ENCODE measurements at regions not wholly inside any gene's neighbourhood (a gene's known extent, or its start where the extent isn't known, plus 50 kb on each side); places are given as distances from the start of the nearest gene placed in this dataset.

DNA sequence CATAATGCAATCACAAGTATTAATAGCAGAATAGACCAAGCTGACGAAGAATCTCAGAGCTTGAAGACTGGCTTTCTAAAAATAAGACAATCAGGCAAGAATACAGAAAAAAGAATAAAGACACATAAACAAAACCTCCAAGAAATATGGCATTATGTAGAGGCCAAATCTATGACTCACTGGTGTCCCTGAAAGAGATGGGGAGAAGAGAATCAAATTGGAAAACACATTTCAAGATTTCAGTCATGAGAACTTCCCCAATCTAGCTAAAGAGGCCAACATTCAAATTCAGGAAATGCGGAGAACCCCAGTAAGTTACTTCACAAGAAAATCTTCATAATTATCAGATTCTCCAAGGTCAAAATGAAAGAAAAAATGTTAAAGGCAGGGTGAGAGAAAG is 69.0 kb upstream of the PDE7B start:
- Histone ChIP-seq H3K79me2 (ENCODE audit: low read length) (no peaks in the 10 kb centered on the region), H3F3A (ENCODE audit: low read length, unreplicated experiment) (no peaks in the 10 kb centered on the region), H3K27ac (ENCODE audit: low read length) (no peak overlapping the region), H4K20me1 (ENCODE audit: low read length) (no peaks in the 10 kb centered on the region), H3K4me3 (ENCODE audit: low read length) (no peak overlapping the region), H3K9me3 (ENCODE audit: low read length) (no peaks in the 10 kb centered on the region), H3K4me1 (ENCODE audit: insufficient read depth, low read length) (no peaks in the 10 kb centered on the region), H3K27me3 (ENCODE audit: low read length) (no peaks in the 10 kb centered on the region), H3K9me2 (replicated peaks; ENCODE audit: low read length) (no peaks in the 10 kb centered on the region), H2AFZ (ENCODE audit: low read length) (no peak overlapping the region), H3K9ac (ENCODE audit: low read length) (no peak overlapping the region), H3K36me3 (ENCODE audit: low read depth, low read length) (no peaks in the 10 kb centered on the region), H3K4me2 (ENCODE audit: low read length) (no peak overlapping the region)
- CTCF ChIA-PET = no interaction called here
- TF ChIP-seq, protein P1, sequence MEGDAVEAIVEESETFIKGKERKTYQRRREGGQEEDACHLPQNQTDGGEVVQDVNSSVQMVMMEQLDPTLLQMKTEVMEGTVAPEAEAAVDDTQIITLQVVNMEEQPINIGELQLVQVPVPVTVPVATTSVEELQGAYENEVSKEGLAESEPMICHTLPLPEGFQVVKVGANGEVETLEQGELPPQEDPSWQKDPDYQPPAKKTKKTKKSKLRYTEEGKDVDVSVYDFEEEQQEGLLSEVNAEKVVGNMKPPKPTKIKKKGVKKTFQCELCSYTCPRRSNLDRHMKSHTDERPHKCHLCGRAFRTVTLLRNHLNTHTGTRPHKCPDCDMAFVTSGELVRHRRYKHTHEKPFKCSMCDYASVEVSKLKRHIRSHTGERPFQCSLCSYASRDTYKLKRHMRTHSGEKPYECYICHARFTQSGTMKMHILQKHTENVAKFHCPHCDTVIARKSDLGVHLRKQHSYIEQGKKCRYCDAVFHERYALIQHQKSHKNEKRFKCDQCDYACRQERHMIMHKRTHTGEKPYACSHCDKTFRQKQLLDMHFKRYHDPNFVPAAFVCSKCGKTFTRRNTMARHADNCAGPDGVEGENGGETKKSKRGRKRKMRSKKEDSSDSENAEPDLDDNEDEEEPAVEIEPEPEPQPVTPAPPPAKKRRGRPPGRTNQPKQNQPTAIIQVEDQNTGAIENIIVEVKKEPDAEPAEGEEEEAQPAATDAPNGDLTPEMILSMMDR (conservative IDR thresholded peaks at IDR 0.05; ENCODE audit: low read depth, low read length) = no peak
- no peak for TF ChIP-seq EZH2 (IDR thresholded peaks at IDR 0.05; ENCODE audit: low read length, unreplicated experiment)
- TF ChIP-seq EZH2phosphoT487 (IDR thresholded peaks at IDR 0.05; ENCODE audit: borderline replicate concordance, low read length) = no peak
- DNase-seq (no peak), ATAC-seq (no peak)
- no TSS peak for BruUV-seq (replicated peaks)
- POLR2A ChIA-PET (ENCODE audit: unreplicated experiment) = no interaction called here
- intact Hi-C loops (cut with micrococcal nuclease) = no loop called here

DNA sequence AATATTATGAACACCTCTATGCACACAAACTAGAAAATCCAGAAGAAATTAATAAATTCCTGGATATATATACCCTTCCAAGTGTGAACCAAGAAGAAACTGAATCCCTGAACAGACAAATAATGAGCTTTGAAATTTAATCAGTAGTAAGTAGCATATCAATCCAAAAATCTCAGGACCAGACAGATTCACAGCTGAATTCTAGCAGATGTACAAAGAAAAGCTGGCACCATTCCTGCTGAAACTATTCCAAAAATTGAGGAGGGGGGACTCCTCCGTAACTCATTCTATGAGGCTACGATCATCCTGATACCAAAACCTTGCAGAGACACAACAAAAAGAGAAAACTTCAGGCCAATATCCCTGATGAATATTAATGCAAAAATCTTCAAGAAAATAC is 67.0 kb upstream of the PDE7B start:
- ChIA-PET POLR2A (ENCODE audit: unreplicated experiment) (no interaction called here), CTCF (no interaction called here)
- Histone ChIP-seq H3K9ac (ENCODE audit: low read length) (no peak overlapping the region), H3K9me3 (ENCODE audit: low read length) (no peaks in the 10 kb centered on the region), H3K9me2 (replicated peaks; ENCODE audit: low read length) (no peaks in the 10 kb centered on the region), H3K36me3 (ENCODE audit: low read depth, low read length) (no peaks in the 10 kb centered on the region), H3K27me3 (ENCODE audit: low read length) (no peaks in the 10 kb centered on the region), H4K20me1 (ENCODE audit: low read length) (no peaks in the 10 kb centered on the region), H2AFZ (ENCODE audit: low read length) (no peak overlapping the region), H3K79me2 (ENCODE audit: low read length) (no peaks in the 10 kb centered on the region), H3K4me3 (ENCODE audit: low read length) (no peak overlapping the region), H3K4me2 (ENCODE audit: low read length) (no peak overlapping the region), H3K27ac (ENCODE audit: low read length) (no peak overlapping the region), H3K4me1 (ENCODE audit: insufficient read depth, low read length) (no peaks in the 10 kb centered on the region), H3F3A (ENCODE audit: low read length, unreplicated experiment) (no peaks in the 10 kb centered on the region)
- TF ChIP-seq, protein P1 (conservative IDR thresholded peaks at IDR 0.05; ENCODE audit: low read depth, low read length) = no peak
- TF ChIP-seq EZH2 (IDR thresholded peaks at IDR 0.05; ENCODE audit: low read length, unreplicated experiment) (no peak), EZH2phosphoT487 (IDR thresholded peaks at IDR 0.05; ENCODE audit: borderline replicate concordance, low read length) (no peak)
- intact Hi-C loops (cut with micrococcal nuclease) = no loop called here
- ATAC-seq (no peak), DNase-seq (no peak)
- no TSS peak for BruUV-seq (replicated peaks)

DNA sequence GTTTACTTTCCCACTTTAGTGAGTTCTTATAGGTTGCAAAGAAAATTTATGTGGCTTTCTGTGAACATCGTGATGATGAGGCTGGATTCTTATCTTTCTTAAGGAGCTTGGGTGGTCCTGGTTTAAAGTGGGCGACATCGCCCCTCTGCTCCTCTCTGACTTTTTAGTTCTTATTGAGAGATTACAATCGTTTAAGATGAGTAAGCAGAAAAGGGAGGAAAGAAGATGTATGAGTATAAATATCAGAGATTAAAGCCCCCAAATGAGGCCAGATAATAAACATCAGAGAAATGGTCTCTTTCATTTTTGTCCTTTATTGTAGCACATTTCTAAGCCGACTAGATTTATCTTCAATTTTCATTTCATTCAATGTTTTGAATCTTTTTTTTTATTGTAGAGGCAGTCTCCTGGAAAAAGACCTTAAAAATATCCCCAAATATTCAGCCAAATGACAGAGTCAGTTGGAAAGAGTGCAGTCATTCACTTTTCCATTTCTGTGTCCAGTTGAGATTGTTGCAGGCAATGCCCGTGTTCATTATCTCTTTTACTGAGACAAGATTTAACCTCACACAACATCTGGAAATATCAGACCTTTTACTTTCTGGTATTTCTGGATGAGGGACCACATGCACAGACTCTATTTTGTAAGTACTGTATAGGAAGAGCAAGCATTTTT is 62.0 kb upstream of the PDE7B start:
- Histone ChIP-seq H3K9ac (ENCODE audit: low read length) (no peak overlapping the region), H4K20me1 (ENCODE audit: low read length) (no peaks in the 10 kb centered on the region), H2AFZ (ENCODE audit: low read length) (no peak overlapping the region), H3K79me2 (ENCODE audit: low read length) (no peaks in the 10 kb centered on the region), H3K9me3 (ENCODE audit: low read length) (no peaks in the 10 kb centered on the region), H3K27ac (ENCODE audit: low read length) (no peak overlapping the region), H3K4me2 (ENCODE audit: low read length) (no peak overlapping the region), H3F3A (ENCODE audit: low read length, unreplicated experiment) (no peaks in the 10 kb centered on the region), H3K36me3 (ENCODE audit: low read depth, low read length) (no peaks in the 10 kb centered on the region), H3K4me3 (ENCODE audit: low read length) (no peak overlapping the region), H3K4me1 (ENCODE audit: insufficient read depth, low read length) (no peaks in the 10 kb centered on the region), H3K9me2 (replicated peaks; ENCODE audit: low read length) (no peaks in the 10 kb centered on the region), H3K27me3 (ENCODE audit: low read length) (no peaks in the 10 kb centered on the region)
- ATAC-seq (no peak), DNase-seq (no peak)
- intact Hi-C loops (cut with micrococcal nuclease) = no loop called here
- CTCF ChIA-PET = no interaction called here
- no TSS peak for BruUV-seq (replicated peaks)
- POLR2A ChIA-PET (ENCODE audit: unreplicated experiment) = no interaction called here
- no peak for TF ChIP-seq EZH2phosphoT487 (IDR thresholded peaks at IDR 0.05; ENCODE audit: borderline replicate concordance, low read length)
- TF ChIP-seq EZH2 (IDR thresholded peaks at IDR 0.05; ENCODE audit: low read length, unreplicated experiment) = no peak
